ENCODE measurements at regions not wholly inside any gene's neighbourhood (a gene's known extent, or its start where the extent isn't known, plus 50 kb on each side); places are given as distances from the start of the nearest gene placed in this dataset.

GRCh38 chr13:87042946-87043345 lies 628.2 kb upstream of the SLITRK5 start:
- no peak overlapping the region for H3K27ac ChIP-seq
- DNase-seq (ENCODE audit: low spot score in 2 of 2): no peak
- H3K36me3 ChIP-seq: no peaks in the 10 kb centered on the region
- no peak overlapping the region for H3K4me3 ChIP-seq
- H3K27me3 ChIP-seq: no peaks in the 10 kb centered on the region
- 74 to 75% methylated on average over 1 of the region's 1 CpG for WGBS, 2 donors
- H3K9me3 ChIP-seq: peaks cover 0 to 7% (median 0%) of the 10 kb centered on the region in 4 donors
- no peak for TF ChIP-seq CTCF (IDR thresholded peaks at IDR 0.05)
- no peak for TF ChIP-seq EP300 (IDR thresholded peaks at IDR 0.05)
- TF ChIP-seq POLR2A (IDR thresholded peaks at IDR 0.05): no peak
- H3K4me1 ChIP-seq: no peaks in the 10 kb centered on the region

GRCh38 chr13:87052731-87053130 lies 618.4 kb upstream of the SLITRK5 start:
- TF ChIP-seq CTCF (IDR thresholded peaks at IDR 0.05): no peak
- TF ChIP-seq POLR2A (IDR thresholded peaks at IDR 0.05): no peak
- no peak for TF ChIP-seq EP300 (IDR thresholded peaks at IDR 0.05)
- H3K27ac ChIP-seq: no peak overlapping the region
- no peak for DNase-seq (ENCODE audit: low spot score in 2 of 2)
- no peak overlapping the region for H3K4me3 ChIP-seq
- peaks cover 0 to 5% (median 0%) of the 10 kb centered on the region in 4 donors for H3K9me3 ChIP-seq
- no peaks in the 10 kb centered on the region for H3K4me1 ChIP-seq
- H3K27me3 ChIP-seq: no peaks in the 10 kb centered on the region
- no peaks in the 10 kb centered on the region for H3K36me3 ChIP-seq
- 73 to 79% methylated on average over 4 of the region's 4 CpGs for WGBS, 2 donors

- Histone ChIP-seq H3K36me3 (no peaks in the 10 kb centered on the region), H3K27me3 (no peaks in the 10 kb centered on the region), H3K4me1 (no peaks in the 10 kb centered on the region), H3K9me3 (no peaks in the 10 kb centered on the region), H3K27ac (no peak overlapping the region), H3K4me3 (no peak overlapping the region)
- 49 to 50% methylated on average over 3 of the region's 3 CpGs for WGBS, 2 donors
- no peak for DNase-seq (ENCODE audit: low spot score in 2 of 2)
- no peak for TF ChIP-seq EP300 (IDR thresholded peaks at IDR 0.05)
- no peak for TF ChIP-seq POLR2A (IDR thresholded peaks at IDR 0.05)
Observed at GRCh38 chr13:87057807-87058520, 613.2 kb upstream of the SLITRK5 start.

- no peak for DNase-seq (ENCODE audit: low spot score in 2 of 2)
- Histone ChIP-seq H3K27ac (no peak overlapping the region), H3K27me3 (no peaks in the 10 kb centered on the region), H3K4me3 (no peak overlapping the region), H3K9me3 (no peaks in the 10 kb centered on the region), H3K4me1 (no peaks in the 10 kb centered on the region), H3K36me3 (no peaks in the 10 kb centered on the region)
- 79 to 81% methylated on average over 5 of the region's 5 CpGs for WGBS, 2 donors
- no peak for TF ChIP-seq EP300 (IDR thresholded peaks at IDR 0.05)
- no peak for TF ChIP-seq CTCF (IDR thresholded peaks at IDR 0.05)
- no peak for TF ChIP-seq POLR2A (IDR thresholded peaks at IDR 0.05)
Observed at GRCh38 chr13:87058786-87059329, 612.3 kb upstream of the SLITRK5 start.

- WGBS, 2 donors: 94 to 98% methylated on average over 32 to 33 of the region's 34 CpGs
- Histone ChIP-seq H3K27me3 (no peaks in the 10 kb centered on the region), H3K9me3 (peaks cover 0 to 5% (median 0%) of the 10 kb centered on the region in 4 donors), H3K36me3 (no peaks in the 10 kb centered on the region), H3K27ac (no peak overlapping the region), H3K4me1 (no peaks in the 10 kb centered on the region), H3K4me3 (no peak overlapping the region)
- DNase-seq (ENCODE audit: low spot score in 2 of 2): no peak
- TF ChIP-seq EP300 (IDR thresholded peaks at IDR 0.05): no peak
- TF ChIP-seq CTCF (IDR thresholded peaks at IDR 0.05): no peak
- no peak for TF ChIP-seq POLR2A (IDR thresholded peaks at IDR 0.05)
Observed at GRCh38 chr13:87078947-87079795, 592.0 kb upstream of the SLITRK5 start.
